GM19328 (cell line): ENCODE measurements at regions not wholly inside any gene's neighbourhood (a gene's known extent, or its start where the extent isn't known, plus 50 kb on each side); places are given as distances from the start of the nearest gene placed in this dataset.
"Not testable (repeated sequence)": the region's sequence is repeated elsewhere in the genome, so short reads cannot be mapped to it uniquely, and the experiment has no call there.

Source experiments
- ATAC-seq: cut with Tn5 transposase; IDR thresholded peaks from one replicate; pipeline ENCODE4 v1.9.1; 2021; ENCODE audit warnings: mild to moderate bottlenecking, moderate library complexity; ENCODE audit not compliant: unreplicated experiment

GRCh38 chr7:149635561-149636329 is 137.6 kb downstream of the ZNF467 start:
- no peak for ATAC-seq

GRCh38 chr7:149633976-149634945 is 136.7 kb upstream of the ZNF746 start:
- ATAC-seq, result no peak

DNA sequence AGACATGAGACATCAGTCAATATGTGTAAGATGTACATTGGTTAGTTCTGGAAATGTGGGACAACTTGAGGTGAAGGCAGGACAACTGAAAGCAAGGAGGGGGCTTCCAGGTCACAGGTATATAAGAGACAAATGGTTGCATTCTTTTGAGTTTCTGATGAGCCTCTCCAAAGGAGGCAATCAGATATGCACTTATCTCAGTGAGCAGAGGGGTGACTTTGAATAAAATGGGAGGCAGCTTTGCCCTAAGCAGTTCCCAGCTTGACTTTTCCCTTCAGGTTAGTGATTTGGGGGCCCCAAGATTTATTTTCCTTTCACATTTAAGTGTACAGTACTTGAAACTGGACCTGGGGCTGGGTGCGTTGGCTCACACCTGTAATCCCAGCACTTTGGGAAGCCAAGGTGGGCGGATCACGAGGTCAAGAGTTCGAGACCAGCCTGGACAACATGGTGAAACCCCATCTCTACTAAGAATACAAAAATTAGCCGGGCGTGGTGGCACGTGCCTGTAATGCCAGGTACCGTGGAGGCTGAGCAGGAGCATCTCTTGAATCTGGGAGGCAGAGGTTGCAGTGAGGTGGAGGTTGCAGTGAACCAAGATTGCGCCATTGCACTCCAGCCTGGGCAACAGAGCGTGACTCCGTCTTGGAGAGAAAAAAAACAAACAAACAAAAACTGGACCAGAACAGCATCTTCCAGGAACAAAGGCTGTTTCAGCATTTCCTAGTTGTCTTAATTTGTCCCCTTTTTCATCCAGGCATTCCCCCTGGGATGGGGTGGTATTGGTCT is 130.9 kb upstream of the ZNF746 start:
- not testable (repeated sequence) for ATAC-seq

GRCh38 chr7:149627911-149628310 is 130.3 kb upstream of the ZNF746 start:
- ATAC-seq, result no peak

GRCh38 chr7:149626972-149627371 is 129.4 kb upstream of the ZNF746 start:
- no peak for ATAC-seq

- ATAC-seq, result no peak
These were observed 128.4 kb upstream of the ZNF746 start for GRCh38 chr7:149625947-149626392.

DNA sequence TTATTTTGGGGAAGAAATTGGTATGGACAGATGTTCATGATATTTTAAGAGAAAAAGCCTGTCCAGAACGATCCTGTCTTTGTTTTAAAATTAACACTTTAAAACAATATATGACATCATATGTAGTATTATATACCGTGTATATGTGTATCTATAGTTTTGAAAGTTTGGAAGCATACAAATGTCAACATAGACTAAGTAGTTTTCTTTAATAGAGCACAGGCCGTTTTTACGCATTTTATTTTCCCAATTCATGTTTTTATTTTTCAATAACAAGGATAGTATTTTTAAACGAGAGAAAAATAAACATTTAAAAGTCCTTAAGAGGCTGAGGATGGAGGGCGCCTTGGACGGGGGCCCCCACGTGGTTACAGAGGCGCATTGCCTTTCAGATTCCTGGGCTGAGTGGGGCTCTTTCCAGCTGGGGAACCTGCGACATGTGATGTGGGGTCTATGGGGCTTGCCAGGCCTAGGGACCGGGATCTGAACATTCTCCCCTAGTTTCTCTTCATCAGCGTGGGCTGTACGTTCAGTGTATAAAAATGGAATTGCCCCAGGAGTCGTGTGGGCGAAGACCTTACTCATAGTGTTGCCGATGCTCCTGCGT is 127.8 kb upstream of the ZNF746 start:
- no peak for ATAC-seq

DNA sequence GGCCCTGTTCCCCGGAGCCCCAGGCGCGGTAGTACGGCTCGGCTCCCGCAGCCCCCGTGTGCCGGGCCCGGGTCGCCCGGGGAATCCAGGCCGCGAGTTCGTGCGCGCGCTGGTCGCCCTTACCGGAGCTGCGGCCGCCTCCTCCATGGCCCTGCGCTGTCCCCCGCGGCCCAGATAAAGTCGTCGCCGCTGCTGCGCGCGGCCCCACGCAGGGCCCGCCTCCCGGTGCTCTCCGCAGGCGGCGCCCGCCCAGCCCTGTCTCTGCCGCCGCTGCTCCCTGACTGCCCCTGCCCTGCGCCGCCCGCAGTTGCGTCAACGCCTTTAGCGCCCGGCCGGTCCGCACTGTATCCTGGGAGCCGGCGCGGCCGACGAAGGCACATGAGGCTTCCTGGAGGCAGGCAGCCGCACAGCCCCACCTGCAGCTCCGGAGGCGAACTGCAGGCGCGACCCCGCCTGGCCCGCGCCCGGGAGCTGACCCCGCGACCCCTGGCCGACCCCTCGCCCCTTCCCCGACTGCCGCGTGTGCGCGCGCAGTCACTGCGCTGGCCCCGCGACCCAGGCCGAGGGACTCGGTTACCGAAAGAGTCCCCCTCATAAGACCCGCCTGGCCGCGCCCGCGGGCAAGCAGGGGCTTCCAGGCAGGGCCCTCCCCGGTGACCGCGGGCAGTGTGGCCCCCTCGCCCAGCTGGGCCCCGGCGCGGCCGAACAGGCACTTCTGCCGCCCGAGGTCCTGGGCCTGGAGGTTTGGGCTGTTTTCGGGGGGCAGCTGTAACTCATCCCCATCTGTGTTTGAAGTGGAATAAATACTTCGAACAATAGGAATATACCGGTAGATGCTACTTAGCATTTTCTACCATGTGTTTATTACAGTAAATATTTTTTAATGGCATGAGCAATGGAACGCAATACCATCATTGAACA is 127.1 kb upstream of the ZNF746 start:
- ATAC-seq, result peak; percentile 90

GRCh38 chr7:149624006-149624405 is 126.4 kb upstream of the ZNF746 start:
- peak; percentile 11 for ATAC-seq

DNA sequence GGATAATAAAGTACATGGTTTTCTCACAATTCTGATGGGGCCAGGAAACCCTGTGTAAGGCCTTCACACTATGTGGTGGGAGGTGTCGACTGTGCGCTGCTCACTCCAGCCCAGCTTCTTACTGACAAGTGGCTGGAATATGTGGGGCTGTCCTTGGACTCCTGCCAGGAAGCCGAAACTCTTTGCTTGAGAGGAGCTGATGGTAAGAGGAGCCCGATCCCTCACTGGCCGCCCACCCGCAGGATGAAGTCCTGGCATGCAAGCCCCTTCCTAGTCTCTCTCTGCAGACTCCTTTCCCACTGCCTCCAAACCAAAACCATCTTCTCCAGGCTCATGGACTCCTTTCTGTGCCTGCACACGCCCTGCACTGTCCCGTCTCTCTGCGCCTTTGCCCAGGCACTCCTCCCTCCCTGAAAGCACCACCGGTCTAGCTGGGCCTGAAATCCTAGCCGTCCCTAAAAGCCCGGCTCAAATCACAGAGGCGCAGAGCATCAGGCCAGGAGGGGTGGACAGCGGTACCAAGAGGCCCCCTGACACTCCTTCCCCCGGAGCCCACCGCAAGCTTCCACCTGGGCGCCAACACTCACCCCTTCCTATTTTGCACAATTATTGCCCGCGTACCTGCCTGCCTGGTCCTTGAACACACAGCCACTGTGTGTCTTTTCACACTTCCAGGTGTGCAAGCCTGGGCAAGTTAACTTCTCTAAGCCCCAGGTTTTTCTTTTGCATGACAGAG is 125.8 kb upstream of the ZNF746 start:
- ATAC-seq, result not testable (repeated sequence)

- ATAC-seq, result no peak
These were observed 125.0 kb upstream of the ZNF746 start for GRCh38 chr7:149622444-149623210.

GRCh38 chr7:149621776-149622175 is 124.2 kb upstream of the ZNF746 start:
- no peak for ATAC-seq

- ATAC-seq, result peak; percentile 30
These were observed 123.4 kb upstream of the ZNF746 start for GRCh38 chr7:149620961-149621360.

GRCh38 chr7:149616898-149617297 is 119.3 kb upstream of the ZNF746 start:
- ATAC-seq, result no peak

- no peak for ATAC-seq
These were observed 118.2 kb upstream of the ZNF746 start for GRCh38 chr7:149615690-149616270.

- no peak for ATAC-seq
These were observed 112.9 kb upstream of the ZNF746 start for GRCh38 chr7:149610441-149611011.

- ATAC-seq, result no peak
These were observed 110.6 kb upstream of the ZNF746 start for GRCh38 chr7:149608168-149608567.
